ENCODE measurements at regions not wholly inside any gene's neighbourhood (a gene's known extent, or its start where the extent isn't known, plus 50 kb on each side); places are given as distances from the start of the nearest gene placed in this dataset.

GRCh38 chr6:19391926-19392325 is 445.2 kb upstream of the ID4 start:
- no peak for DNase-seq (ENCODE audit: low read depth, low spot score)
- H3K9ac ChIP-seq (ENCODE audit: low read length): no peak overlapping the region
- H3K79me2 ChIP-seq (ENCODE audit: insufficient read depth, low read length): no peaks in the 10 kb centered on the region
- no peaks in the 10 kb centered on the region for H3K27me3 ChIP-seq (ENCODE audit: insufficient read depth, low read length)
- no peaks in the 10 kb centered on the region for H4K20me1 ChIP-seq (ENCODE audit: insufficient read depth)
- no peaks in the 10 kb centered on the region for H3K4me1 ChIP-seq (ENCODE audit: control insufficient read depth in 1 of 2, insufficient read depth in 2 of 2, low read length in 2 of 2)
- ChIA-PET RAD21 (ENCODE audit: low non-redundant PET in 1 of 2, low total read pairs in 2 of 2, uncharacterized antibody in 2 of 2, unreplicated experiment in 2 of 2) (no interaction called here), POLR2A (no interaction called here), CTCF (no interaction called here)
- no peak overlapping the region for H3K4me2 ChIP-seq (ENCODE audit: low read length)
- intact Hi-C loops (cut with micrococcal nuclease): no loop called here
- no peak for TF ChIP-seq CTCF (IDR thresholded peaks at IDR 0.05 in 2 of 3, conservative IDR thresholded peaks at IDR 0.05 in 1 of 3; ENCODE audit: borderline replicate concordance in 1 of 3, insufficient read depth in 1 of 3, low read depth in 2 of 3, low read length in 2 of 3)
- TF ChIP-seq EZH2phosphoT487 (IDR thresholded peaks at IDR 0.05; ENCODE audit: borderline replicate concordance): no peak
- no peak for TF ChIP-seq EZH2 (IDR thresholded peaks at IDR 0.05)
- no peak for TF ChIP-seq POLR2AphosphoS5 (IDR thresholded peaks at IDR 0.05; ENCODE audit: low read depth, low read length)
- no peak for TF ChIP-seq CEBPB (IDR thresholded peaks at IDR 0.05; ENCODE audit: low read depth)
- no peak for TF ChIP-seq CBX3 (IDR thresholded peaks at IDR 0.05; ENCODE audit: low read depth)
- TF ChIP-seq ZFX (IDR thresholded peaks at IDR 0.05): no peak
- no peaks in the 10 kb centered on the region for H3K36me3 ChIP-seq (ENCODE audit: control insufficient read depth in 1 of 2, insufficient read depth in 2 of 2, low read length in 2 of 2)
- ATAC-seq: no peak
- H3K4me3 ChIP-seq (replicated peaks in 1 of 2; ENCODE audit: low read depth in 1 of 2, low read length in 2 of 2): no peak overlapping the region
- BruUV-seq (replicated peaks): no TSS peak
- no peaks in the 10 kb centered on the region for H3K9me2 ChIP-seq (ENCODE audit: insufficient read depth)
- H3K27ac ChIP-seq (ENCODE audit: low read depth, low read length): no peak overlapping the region
- H2AFZ ChIP-seq (ENCODE audit: low read depth, low read length, poor library complexity, severe bottlenecking): no peak overlapping the region
- H3K9me3 ChIP-seq (ENCODE audit: control insufficient read depth in 1 of 2, insufficient read depth in 1 of 2, low read depth in 1 of 2, low read length in 2 of 2): no peaks in the 10 kb centered on the region

- H3K9me3 ChIP-seq (ENCODE audit: control insufficient read depth in 1 of 2, insufficient read depth in 1 of 2, low read depth in 1 of 2, low read length in 2 of 2): no peaks in the 10 kb centered on the region
- no peaks in the 10 kb centered on the region for H3K4me1 ChIP-seq (ENCODE audit: control insufficient read depth in 1 of 2, insufficient read depth in 2 of 2, low read length in 2 of 2)
- H4K20me1 ChIP-seq (ENCODE audit: insufficient read depth): no peaks in the 10 kb centered on the region
- no peak for DNase-seq (ENCODE audit: low read depth, low spot score)
- H3K4me3 ChIP-seq (replicated peaks in 1 of 2; ENCODE audit: low read depth in 1 of 2, low read length in 2 of 2): no peak overlapping the region
- no peaks in the 10 kb centered on the region for H3K9me2 ChIP-seq (ENCODE audit: insufficient read depth)
- no TSS peak for BruUV-seq (replicated peaks)
- no peak for ATAC-seq
- no peak overlapping the region for H3K27ac ChIP-seq (ENCODE audit: low read depth, low read length)
- POLR2A ChIA-PET: no interaction called here
- H3K27me3 ChIP-seq (ENCODE audit: insufficient read depth, low read length): no peaks in the 10 kb centered on the region
- intact Hi-C loops (cut with micrococcal nuclease): no loop called here
- H3K79me2 ChIP-seq (ENCODE audit: insufficient read depth, low read length): no peaks in the 10 kb centered on the region
- no peak overlapping the region for H3K9ac ChIP-seq (ENCODE audit: low read length)
- RAD21 ChIA-PET (ENCODE audit: low non-redundant PET in 1 of 2, low total read pairs in 2 of 2, uncharacterized antibody in 2 of 2, unreplicated experiment in 2 of 2): no interaction called here
- no peaks in the 10 kb centered on the region for H3K36me3 ChIP-seq (ENCODE audit: control insufficient read depth in 1 of 2, insufficient read depth in 2 of 2, low read length in 2 of 2)
- no peak overlapping the region for H3K4me2 ChIP-seq (ENCODE audit: low read length)
- no peak overlapping the region for H2AFZ ChIP-seq (ENCODE audit: low read depth, low read length, poor library complexity, severe bottlenecking)
- CTCF ChIA-PET: no interaction called here
- TF ChIP-seq ZBTB33 (IDR thresholded peaks at IDR 0.05; ENCODE audit: extremely low read depth, insufficient replicate concordance, low read length) (no peak), RAD21 (IDR thresholded peaks at IDR 0.05; ENCODE audit: low read depth) (no peak), FOSL1 (IDR thresholded peaks at IDR 0.05; ENCODE audit: low read depth) (no peak), EZH2phosphoT487 (IDR thresholded peaks at IDR 0.05; ENCODE audit: borderline replicate concordance) (no peak), SP1 (IDR thresholded peaks at IDR 0.05; ENCODE audit: low read depth) (no peak), SRF (IDR thresholded peaks at IDR 0.05; ENCODE audit: low read depth) (no peak), CTCF (IDR thresholded peaks at IDR 0.05 in 2 of 3, conservative IDR thresholded peaks at IDR 0.05 in 1 of 3; ENCODE audit: borderline replicate concordance in 1 of 3, insufficient read depth in 1 of 3, low read depth in 2 of 3, low read length in 2 of 3) (no peak), MAX (IDR thresholded peaks at IDR 0.05) (no peak), SIN3A (IDR thresholded peaks at IDR 0.05; ENCODE audit: low read depth) (no peak), TCF7L2 (IDR thresholded peaks at IDR 0.05; ENCODE audit: borderline replicate concordance, extremely low read depth, insufficient read depth, insufficient read length) (no peak)
Observed at GRCh38 chr6:19394051-19394450, 443.1 kb upstream of the ID4 start.
